ENCODE measurements at regions not wholly inside any gene's neighbourhood (a gene's known extent, or its start where the extent isn't known, plus 50 kb on each side); places are given as distances from the start of the nearest gene placed in this dataset.

DNA sequence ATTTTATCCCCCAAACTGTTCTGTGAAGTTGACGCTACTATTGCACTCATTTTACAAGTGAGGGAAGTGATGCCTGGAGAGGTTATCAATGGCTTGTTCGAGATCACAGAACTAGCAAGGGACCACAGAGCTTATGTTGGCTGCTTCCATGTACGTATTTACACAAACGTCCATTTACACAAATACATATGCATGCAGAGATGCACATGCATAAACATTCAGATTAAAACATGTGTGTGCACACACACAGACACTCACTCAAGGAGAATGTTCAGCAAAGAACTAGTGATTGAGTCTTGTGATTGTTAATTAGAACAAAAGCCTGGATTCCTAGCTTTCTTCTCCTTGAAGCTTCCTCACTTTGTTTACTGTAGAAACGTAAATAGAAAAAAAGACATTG, 321.5 kb upstream of the CHD6 start:
- no peak for TF ChIP-seq NR1H2 (CRISPR knock-in tag; IDR thresholded peaks at IDR 0.05)
- TF ChIP-seq FOXJ3 (CRISPR knock-in tag; IDR thresholded peaks at IDR 0.05; ENCODE audit: borderline replicate concordance): no peak
- TF ChIP-seq, protein P1, sequence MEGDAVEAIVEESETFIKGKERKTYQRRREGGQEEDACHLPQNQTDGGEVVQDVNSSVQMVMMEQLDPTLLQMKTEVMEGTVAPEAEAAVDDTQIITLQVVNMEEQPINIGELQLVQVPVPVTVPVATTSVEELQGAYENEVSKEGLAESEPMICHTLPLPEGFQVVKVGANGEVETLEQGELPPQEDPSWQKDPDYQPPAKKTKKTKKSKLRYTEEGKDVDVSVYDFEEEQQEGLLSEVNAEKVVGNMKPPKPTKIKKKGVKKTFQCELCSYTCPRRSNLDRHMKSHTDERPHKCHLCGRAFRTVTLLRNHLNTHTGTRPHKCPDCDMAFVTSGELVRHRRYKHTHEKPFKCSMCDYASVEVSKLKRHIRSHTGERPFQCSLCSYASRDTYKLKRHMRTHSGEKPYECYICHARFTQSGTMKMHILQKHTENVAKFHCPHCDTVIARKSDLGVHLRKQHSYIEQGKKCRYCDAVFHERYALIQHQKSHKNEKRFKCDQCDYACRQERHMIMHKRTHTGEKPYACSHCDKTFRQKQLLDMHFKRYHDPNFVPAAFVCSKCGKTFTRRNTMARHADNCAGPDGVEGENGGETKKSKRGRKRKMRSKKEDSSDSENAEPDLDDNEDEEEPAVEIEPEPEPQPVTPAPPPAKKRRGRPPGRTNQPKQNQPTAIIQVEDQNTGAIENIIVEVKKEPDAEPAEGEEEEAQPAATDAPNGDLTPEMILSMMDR (IDR thresholded peaks at IDR 0.05): no peak
- no peak for TF ChIP-seq NFYB (CRISPR knock-in tag; conservative IDR thresholded peaks at IDR 0.05; ENCODE audit: low read depth)
- TF ChIP-seq ZNF138 (CRISPR knock-in tag; conservative IDR thresholded peaks at IDR 0.05): no peak
- TF ChIP-seq FOXK1 (CRISPR knock-in tag; IDR thresholded peaks at IDR 0.05): no peak
- no peak for TF ChIP-seq SP1 (CRISPR knock-in tag; conservative IDR thresholded peaks at IDR 0.05)
- TF ChIP-seq, protein P2, sequence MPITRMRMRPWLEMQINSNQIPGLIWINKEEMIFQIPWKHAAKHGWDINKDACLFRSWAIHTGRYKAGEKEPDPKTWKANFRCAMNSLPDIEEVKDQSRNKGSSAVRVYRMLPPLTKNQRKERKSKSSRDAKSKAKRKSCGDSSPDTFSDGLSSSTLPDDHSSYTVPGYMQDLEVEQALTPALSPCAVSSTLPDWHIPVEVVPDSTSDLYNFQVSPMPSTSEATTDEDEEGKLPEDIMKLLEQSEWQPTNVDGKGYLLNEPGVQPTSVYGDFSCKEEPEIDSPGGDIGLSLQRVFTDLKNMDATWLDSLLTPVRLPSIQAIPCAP (CRISPR knock-in tag; IDR thresholded peaks at IDR 0.05): no peak
- no peak for TF ChIP-seq ZBTB21 (CRISPR knock-in tag; IDR thresholded peaks at IDR 0.05; ENCODE audit: borderline replicate concordance)
- no peak for TF ChIP-seq JUN (CRISPR knock-in tag; IDR thresholded peaks at IDR 0.05)
- no peak for TF ChIP-seq ZNF219 (CRISPR knock-in tag; IDR thresholded peaks at IDR 0.05; ENCODE audit: borderline replicate concordance)
